ENCODE measurements at regions not wholly inside any gene's neighbourhood (a gene's known extent, or its start where the extent isn't known, plus 50 kb on each side); places are given as distances from the start of the nearest gene placed in this dataset.

DNA sequence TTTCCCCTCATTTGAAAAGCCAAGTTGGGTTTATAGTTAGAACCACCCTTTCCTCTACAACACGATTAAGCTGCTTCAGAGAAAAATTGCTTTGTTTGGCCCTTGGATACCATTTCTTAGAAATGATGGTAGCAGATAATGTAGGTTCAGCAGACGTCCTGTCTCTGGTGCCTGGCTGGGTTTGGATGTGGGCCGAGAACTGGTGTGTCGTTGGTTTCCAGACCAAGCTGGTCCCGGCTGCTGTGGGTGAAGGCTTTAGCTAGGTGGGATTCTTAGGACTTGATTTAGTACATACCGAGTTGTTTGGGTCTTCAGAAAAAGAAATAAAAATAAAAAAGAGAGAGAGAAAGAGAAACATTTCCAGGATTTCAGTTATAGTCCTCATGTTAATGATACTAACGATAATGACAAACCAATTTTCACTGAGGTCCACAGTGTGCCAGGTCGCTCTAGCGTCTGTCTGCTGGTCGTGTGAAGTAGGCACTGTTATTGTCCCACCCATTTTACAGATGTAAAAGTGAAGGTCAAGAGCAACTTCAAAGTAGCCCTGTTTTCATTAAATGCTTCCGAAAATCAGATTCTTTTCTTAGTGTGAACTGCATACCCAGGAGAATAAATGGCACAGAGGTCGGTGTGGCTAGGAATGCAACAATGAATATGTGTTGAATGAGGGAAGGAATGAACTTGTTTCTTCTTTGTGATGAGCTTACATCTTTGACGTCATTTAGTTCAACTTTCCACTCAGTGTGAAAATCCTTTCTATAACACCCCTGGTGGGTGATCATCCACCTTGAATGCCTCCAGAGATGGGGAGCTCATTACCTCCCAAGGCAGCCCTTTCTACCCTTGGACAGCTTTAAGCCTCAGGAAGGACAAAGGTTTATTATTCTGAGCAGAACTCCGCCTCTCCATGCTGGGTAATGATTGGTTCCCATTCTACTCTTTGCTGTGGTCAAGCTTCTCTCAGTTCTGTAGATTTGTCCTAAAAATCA is 115.9 kb downstream of the INHBB start:
- no peak for DNase-seq

DNA sequence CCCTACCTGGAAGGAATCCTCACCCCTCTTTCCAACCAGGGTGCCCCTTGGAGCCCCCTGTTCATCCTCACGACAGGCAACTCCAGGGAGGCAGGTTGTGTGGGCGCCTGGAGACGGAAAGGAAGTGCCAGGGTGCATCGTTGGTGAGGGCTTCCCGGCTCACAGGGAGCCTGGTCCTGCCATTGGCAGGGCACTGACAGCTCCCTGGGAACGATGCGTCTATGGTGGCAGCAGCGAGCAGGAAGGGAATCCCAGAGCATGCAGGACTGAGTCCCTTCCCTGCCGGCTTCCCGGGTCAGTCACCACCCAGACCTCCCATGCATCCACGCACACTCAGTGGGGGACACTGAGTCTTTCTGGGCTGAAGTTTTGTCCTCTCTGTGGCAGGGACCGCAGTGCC is 117.6 kb downstream of the INHBB start:
- no peak for DNase-seq

DNA sequence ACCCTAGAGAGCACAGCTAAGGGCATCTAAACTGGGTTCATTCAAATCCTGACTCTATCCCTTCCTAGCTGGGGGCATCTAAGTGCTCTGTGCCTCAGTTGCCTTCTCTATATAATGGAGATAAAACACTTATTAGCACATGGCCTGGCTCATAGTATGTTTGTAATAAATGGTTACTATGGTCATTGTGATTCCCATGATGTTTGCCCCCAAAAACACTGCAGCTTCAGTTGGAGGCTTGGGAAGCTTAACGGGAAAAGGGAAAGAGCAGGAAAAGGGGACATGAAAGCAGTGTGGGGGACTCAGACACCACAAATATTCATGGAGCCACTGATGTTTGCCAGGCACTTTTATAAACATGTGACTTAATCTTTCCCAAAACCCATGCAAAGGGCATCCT is 118.1 kb downstream of the INHBB start:
- no peak for DNase-seq

DNA sequence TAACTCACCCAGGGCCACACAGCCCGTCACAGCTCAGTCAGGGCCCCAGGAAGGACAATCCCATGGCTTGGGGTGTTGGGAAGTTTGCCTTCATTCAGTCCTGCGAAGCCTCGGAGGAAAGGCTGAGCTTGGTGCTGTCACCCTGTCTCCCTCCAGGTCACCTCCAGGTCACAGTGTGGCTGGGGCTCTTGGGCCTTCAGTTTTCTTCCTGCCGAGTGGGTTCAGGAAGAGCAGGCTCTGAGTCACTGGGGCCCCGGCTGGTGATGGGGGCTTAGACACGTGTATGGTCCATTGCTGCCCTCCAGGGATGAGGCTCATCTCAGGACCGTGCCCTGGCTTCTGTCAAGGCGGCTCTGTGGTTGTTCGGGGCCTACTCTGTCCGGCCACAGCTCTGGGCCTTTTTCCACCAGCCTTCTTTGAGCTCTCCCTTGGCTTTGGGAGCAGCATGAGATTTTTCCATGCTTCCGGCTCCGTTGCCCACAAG is 118.6 kb downstream of the INHBB start:
- DNase-seq, result no peak

DNA sequence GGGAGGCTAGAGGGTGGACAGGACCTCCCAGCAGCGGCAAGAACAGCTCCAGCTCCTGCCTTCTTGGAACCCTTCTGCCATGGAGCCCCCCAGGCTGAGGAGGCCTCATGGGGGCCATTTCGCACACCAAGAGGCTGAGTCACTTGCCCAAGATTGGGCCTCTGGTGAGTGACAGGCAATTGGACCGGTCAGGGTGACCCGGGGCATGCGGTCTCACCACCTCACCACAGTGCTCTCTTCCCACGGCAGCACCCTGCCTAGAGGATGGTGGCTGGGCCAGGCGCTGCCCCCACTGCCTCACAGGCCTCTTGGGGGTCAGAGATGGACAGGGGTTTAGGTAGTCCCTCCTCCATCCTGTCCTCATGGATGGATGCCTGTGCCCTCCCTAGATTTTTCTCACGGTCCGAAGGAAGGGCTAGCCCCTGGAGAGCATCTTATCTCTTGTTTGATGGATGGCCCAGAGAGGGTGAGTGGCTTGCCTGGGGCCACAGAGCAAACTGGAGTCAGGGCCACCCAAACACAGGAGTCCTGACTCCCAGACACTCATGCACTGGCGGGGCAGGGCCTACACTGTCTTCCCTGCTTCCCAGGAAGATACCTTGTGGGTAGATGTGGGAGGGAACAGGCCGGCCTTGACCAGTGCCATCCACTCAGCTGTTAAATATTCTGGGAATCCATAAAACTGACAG is 119.2 kb downstream of the INHBB start:
- no peak for DNase-seq

DNA sequence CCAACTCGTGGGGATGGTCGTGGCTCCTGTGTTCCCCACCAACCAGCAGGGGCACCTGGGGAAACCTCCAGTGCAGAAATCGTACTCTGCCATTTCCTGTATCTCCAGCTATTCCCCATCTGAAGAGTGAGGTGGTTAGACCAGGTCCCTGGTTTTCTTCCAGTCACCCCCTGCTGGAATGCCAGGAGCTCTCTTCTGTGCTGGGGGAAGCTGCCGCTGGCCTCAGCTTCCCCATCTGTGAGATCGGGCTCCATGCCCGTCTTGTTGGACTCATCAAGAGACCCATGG is 119.7 kb downstream of the INHBB start:
- no peak for DNase-seq

DNA sequence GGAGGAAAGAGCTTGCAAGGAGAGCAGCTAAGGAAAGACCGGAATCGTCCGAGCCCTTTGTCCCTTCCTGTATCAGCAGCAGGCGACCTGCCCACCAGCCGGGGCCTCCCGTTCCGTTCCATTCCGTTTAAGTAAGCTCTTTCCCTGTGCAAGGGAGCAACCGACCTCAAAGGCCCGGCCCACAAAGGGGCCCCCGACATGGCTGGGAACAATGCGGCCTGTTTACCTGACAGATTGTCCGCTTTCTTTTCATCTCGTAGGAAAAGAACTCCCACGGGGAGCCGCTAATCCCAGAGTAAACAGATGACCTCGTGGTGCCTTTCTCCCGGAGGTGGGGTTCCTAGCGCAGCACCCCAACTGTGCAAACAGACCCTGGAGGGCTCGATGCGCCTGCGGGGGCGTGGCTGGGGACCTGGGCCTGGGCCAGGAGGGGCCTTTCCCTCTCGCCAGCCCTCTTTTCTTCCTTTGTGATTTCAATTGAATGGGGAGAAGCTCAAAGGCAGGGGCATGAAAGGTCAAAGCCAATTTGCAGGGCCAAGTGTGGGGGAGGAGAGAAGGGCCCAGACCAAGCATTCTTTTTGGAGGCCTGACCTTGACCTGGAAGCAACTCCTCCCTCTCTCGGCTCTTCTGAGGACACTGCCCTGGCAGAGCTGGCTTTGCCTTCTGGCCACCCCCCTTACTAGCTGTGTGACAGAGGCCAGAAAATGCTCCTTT is 120.2 kb downstream of the INHBB start:
- no peak for DNase-seq

DNA sequence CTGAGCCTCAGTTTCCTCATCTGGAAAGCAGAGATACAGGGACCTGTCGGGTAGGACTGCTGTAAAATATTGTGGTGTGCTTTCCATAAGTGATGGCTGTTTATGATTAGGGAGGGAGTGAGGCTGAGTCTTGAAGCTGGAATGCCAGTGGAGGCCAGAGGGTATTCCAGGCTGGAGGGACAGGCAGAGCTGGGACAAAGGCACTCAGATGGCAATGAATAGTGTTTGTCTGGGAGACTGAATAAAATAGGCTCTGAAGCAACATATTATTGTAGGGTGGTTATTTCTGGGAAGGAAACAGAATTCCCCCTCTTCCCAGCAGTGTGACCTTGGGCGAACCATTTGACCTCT is 120.7 kb downstream of the INHBB start:
- no peak for DNase-seq

DNA sequence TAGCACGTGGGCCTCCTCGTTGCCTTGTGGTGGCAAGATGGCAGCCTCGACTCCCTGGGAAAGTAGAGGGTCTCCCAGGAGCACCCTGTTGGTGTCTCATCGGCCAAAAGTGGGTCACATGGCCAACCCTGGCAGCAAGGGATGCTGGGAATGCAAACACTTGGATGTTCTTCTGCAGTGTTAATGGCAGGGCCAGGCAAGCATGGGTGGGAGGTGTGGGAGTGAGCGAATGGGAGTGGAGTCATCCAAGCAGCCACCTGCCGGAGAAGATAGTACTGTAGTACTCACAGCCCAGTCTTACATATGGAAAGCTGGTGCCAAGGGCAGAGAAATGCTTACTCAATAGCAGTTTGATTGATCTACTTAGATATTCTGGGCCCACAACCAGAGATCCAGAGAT is 122.2 kb downstream of the INHBB start:
- no peak for DNase-seq

DNA sequence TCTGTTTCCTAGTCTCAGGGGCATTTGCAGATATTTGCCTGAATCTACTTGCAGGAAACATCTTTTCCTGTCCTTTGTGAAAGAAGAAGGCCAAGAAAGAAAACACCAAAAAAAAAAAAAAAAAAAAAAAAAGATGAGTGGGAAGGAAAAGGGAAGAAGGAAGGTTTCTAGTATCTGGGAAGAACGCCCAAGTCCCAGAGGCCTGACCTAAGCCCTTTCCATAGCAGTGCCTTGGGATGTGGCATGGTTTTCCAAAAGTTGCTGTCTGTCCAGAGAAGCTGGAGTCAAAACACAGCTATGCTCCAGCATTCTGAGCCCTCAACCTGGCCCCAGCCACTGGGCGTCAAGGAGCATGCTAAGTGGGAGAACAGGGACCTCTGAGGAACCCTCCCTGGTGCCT is 123.5 kb downstream of the INHBB start:
- DNase-seq, result no peak

DNA sequence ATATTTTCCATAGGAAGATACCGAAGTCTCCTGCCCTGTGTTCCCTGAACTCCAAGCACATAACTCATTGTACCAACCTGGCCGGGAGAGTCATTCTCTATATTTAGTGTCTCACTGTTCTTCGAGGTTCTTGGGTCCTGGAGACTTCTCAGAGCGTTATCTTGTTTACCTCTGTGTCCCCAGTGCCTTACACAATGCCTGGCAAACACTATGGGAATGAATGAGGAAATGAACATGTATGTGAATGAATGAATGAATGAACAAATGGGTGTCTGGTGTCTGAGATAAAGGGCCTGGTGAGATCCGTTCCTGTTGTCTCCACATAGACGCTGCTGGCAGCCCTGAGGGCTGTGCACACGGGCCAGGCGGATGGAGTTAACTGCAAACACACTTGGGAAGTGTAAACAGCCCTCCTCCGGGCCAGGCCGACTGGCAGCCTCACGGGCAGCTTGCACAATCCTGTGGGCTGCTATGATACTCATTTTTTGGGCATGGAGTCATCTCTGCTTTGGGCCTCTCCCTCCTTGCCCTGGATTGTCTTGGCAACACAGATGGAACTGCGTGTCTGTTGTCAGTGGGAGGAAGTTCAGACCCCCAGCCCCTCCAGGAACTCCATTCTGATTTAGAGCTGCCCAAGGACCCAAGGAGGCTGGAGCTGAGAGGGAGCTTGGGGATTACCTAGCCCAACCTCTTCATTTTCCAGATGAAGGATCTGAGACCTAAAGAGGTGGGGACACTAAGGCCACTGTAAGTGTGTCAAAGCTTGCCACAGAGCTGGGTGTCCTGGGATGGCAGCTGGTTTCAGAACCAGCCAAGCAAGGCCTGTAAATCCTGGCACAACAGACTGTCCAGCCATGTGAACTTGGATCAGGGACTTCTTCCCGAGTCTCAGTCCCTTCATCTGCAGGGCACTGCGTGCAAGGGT is 124.4 kb downstream of the INHBB start:
- DNase-seq, result no peak

DNA sequence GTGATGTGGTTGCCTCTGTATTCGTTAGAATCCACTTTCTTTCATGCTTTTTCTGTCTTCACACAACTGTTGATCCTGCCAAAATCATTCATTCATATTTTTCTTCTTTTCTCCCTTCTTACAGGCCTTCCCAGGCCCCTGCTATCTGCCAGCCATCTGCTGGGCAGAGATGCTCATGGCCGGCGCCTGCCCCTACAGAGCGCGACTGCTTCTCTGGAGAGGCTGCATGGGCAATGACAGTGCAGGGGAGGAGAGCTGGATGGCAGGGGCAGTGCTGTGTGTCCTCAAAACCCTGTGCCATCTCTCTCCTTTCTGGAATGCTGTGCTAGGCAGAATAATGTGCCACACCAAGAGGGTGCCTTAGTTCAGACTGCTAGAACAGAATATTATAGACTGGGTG is 125.2 kb downstream of the INHBB start:
- no peak for DNase-seq

DNA sequence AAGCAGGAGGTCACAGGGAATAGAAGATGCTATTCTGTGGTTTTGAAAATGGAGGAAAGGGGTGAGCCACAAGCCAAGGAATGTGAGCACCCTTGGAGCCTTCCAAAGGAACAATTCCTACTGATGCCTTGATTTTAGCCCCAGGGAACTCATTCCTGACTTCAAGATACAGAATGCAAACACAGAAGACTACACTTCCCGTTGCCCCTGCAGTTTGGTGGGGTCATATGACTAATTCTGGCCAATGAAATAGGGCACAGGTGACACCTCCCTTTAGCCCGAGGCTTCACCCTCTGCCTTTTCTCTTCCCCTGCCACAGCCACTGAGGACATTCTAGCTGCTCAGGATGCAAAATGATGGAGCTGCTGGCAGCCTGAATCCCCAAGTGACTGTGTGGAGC is 126.1 kb downstream of the INHBB start:
- no peak for DNase-seq

DNA sequence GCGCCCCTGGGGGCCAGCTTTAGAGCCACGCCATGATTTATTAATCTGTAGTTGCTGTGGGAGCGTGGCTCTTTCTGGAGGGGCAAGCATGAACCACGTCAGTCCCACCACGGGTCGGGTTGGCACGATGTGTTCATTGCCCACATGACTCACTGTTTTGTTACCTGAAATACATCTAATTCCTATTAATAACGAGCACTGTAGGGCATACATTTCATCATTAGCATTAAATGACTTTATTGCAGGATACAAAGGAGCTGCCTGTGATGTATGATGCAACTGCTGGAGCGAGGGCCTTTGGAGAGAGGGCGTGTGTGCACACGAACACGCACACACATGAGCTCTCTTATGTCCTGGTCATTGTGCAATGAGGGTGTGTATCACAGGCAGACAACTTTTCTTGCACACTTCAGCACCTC is 127.0 kb downstream of the INHBB start:
- DNase-seq, result no peak

DNA sequence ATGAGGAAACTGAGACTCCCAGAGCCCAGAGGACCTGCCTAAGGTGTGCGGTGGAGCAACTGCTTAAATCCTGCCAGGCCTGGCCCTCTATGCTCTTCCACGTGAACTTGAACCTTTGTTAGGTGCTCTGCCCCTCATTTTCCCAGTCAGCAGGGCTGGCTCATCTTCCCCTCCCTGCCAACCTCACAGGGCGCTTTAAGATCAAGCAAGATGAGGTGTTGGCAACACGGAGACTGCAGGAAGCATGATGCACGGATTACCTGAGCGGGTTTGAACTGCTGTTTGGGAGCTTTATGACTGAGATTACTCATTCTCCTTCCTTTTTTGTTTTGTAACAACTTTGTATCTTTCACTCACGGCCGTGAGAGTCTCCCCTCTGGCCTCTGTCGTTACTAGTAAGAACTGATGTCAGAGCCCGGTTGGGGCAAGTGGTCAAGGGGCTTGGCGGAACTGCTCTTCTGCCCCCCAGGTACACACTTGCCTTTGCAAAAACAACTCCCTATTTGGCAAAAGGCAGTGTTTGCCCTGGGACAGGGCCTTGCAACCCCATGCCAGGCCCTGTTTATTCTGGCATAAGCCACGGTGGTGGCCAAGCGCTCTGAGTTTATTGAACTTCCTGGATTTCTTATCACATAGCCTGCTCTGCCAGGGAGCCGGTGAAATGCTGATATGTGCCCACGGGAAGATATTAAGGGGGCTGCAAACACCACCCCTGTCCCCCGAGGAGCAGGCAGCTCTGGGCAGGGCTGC is 127.8 kb downstream of the INHBB start:
- no peak for DNase-seq

DNA sequence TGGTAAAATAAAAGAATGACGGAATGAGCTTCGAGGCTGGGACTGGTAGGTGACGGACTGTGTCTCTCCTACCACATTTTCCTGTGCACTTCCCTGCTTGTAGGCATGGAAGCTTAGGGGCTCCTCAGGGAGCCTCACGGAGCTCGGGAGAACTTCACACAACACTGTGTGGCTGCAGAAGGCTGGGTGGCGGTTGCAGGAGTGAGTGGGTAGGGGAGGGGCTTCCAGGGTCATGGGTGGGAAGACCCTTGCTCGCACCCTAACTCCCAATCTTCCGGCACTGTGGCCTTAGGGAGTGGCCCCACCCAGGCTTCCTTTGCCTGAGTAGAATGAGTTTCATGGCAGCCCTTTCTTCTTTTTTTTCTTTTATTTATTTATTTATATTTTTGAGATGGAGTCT is 128.6 kb downstream of the INHBB start:
- no peak for DNase-seq

DNA sequence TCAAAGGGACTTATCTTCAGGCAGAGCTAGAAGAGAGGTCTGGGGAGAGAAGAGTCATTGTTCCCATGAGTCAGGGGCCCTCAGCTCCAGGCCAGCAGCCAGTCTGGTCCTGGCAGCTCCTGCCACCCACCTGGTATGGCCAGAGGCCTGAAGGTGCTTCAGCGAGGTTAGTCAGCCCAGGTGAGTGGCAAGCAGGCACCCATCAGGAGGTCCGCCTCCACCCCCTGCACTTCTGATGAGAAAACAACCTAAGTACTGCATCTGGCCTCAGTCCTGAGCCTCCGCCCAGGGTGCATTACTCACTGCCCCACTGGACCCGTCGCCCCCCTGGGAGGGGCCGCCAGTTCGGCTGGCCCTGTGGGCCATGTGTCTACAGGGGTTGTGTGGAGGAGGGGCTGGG is 130.2 kb downstream of the INHBB start:
- DNase-seq, result no peak

DNA sequence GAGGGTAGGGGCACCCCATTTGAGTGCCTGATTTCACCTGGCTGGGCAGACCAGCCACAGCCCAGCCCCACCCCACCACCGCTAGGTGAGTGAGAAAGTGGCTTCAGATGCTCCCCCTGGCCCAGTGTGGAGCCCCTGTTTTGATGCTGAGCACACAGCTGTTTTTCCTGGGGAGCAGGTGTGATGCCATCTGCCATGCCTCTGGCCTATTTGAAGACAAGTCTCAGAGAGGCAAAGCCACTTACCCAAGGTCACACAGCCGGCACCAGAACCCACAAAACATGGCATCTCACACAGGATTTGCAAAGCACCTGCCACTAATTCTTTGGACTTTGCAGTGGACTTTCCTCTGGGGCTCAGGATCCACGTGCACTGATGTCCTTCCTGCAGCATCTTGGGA is 131.3 kb downstream of the INHBB start:
- no peak for DNase-seq

DNA sequence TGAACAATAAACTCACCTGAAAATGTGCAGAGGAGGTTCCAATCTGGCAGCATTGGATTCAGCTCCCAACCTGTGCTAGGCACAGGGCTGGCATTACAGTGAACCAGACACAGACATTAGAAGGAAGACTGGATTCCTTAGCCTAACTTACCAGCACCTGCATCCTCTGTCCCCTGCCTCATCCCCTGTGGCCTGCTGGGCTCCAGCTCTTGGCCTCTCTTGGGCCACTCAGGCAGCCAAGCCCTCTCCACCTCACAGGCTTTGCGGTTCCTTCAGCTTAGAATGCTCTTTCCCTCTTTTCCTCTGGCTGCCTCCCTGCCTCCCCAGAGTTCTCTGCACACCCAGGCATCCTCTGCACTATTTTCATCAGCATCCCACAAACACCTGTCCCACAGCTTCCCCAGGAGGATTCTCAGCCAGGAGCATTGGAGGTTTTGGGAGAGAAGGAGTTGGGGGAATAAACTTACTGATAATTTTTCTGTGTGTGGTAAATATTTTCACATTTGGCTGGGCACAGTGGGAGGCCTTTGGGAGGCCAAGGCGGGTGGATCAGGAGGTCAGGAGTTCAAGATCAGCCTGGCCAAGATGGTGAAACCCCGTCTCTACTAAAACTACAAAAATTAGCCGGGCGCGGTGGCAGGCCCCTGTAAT is 132.0 kb downstream of the INHBB start:
- DNase-seq, result no peak

DNA sequence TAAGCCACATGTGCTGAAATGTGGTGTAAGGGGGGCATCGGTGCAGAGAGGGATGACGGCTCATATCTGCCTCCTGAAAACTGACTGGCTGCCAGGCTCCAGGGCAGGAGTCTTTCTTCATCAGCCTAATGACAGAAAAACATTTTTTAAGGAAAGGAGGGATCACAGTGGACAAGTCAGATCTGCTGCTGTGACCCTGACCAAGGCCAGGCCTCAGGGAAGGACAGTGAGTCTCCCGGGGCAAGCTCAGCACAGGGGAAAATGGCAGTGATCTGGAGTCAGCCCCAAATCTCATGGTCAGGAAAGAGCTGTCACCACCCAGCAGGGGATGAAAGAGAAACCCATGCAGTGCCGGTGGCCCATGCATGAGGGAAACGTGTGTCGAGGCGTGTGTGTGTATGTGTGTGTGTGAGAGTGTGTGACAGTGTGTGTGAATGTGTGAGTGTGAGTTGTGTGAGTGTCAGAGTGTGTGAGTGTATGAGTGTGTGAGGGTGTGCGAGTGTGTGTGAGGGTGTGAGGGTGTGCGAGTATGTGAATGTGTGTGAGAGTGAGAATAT is 134.5 kb downstream of the INHBB start:
- DNase-seq, result no peak

DNA sequence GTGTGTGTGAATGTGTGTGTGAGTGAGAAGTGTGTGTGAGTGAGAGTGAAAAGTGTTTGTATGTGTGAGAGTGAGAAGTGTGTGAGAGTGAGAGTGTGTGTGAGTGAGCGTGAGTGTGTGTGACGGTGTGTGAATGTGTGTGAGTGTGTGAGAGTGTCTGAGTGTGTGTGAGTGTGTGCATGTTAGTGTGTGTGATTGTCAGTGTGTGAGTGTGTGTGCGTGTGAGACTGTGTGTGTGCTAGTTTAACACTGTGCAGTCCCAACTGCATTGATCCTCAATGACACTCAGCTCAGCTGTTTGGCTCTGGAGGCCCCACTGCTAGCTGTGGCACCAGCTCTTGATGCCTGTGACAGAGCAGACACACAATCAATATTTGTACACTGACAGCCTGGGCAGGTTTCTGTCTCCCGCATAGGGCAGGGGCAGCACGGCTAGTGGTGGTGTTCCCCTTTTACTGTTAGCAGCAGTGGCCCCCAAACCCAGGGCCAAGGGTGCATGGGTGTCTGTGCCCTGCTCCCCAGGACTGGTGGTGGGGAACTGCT is 135.0 kb downstream of the INHBB start:
- no peak for DNase-seq

All from NCI-H187 (cell line).